ENCODE measurements at regions not wholly inside any gene's neighbourhood (a gene's known extent, or its start where the extent isn't known, plus 50 kb on each side); places are given as distances from the start of the nearest gene placed in this dataset.

DNA sequence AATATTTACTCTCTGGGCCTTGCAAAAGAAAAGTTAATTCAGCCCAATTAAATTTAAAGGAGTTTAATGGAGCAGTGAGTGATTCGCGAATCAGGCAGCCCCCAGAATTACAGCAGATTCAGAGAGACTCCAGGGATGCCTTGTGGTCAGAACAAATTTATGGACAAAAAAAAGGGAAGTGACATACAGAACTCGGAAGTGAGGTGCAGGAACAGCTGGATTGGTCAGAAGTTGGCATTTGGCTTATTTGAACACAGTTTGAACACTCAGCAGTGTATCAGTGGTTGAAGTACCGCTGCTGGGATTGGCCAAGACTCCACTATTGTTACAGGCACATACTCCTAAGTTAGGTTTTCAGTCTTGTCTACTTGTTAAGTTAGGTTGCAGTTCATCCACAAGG lies 145.0 kb upstream of the GAP43 start:
- DNase-seq, result no peak

DNA sequence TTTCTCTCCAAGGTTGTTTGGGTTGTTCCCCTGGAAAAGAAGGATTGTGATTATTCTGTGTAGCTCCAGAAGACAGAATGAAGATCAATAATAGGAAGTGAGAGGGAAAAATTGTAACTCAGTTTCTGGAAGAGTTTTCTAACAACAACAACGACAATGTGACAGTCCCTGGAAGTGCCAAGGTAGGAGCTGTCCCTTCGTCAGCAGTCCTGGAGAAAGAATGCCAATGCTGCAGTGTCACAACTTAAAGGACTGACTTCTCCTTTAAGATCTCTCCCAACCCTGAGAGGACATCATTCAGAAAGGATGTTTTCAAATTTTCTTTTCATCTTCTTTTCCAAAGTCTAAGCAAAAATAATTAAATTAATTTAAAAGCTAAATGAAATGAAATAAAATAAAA lies 136.4 kb upstream of the GAP43 start:
- no peak for DNase-seq

DNA sequence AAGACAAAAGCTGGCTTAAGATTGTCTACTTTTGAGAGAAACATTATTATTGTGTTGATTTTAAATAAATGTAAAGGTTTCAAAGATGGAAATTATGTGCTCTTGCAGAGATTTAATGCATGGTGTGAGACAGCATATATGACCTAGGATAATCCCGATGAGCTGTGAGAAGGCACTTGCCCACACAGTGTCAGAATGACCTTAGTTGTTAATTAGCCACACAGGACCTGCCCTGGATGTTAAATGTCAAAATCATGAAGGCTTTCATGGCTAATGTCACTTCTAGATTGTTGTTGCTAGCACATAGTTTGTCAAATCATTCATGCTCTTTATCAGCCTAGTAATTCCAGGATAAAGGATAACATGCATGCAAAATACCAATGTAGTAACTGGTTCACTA lies 135.3 kb upstream of the GAP43 start:
- DNase-seq, result no peak

DNA sequence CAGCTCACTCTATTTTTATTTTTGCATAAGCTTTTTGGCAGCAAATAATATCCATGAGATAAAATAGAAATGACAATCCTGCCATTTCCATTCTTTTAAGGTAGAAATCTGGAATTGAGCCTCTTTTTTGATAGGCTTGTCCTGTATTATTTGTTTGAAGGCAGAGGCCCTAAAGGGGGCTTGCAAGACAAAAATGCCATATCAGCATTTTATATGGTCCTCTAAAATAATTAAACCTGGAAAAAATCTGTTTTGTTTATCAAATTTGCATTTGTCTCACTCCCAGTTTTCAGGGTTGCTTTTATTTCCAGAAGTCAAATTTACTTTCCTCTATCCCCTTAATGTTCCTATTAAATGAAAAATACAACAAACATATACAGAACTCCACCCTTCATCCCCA lies 134.9 kb upstream of the GAP43 start:
- DNase-seq, result no peak

DNA sequence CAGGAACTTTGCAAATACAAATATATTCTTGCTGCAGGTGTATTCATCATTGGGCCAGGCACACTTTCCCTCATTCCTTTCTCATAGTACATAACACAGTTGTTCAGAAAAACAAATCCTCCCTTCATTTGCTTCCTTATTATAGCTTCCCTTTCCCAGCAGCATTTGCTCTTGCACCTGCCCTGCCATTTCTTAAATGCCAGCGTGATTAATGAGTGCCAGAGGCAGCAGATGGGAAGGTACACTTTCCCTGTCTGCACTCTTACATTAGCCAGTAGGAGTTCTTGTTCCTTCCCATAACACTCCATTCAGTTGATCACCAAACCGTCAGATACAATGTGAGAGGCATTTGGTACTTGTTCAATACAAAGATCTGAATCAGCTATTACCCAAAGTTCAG lies 128.5 kb upstream of the GAP43 start:
- DNase-seq, result no peak

DNA sequence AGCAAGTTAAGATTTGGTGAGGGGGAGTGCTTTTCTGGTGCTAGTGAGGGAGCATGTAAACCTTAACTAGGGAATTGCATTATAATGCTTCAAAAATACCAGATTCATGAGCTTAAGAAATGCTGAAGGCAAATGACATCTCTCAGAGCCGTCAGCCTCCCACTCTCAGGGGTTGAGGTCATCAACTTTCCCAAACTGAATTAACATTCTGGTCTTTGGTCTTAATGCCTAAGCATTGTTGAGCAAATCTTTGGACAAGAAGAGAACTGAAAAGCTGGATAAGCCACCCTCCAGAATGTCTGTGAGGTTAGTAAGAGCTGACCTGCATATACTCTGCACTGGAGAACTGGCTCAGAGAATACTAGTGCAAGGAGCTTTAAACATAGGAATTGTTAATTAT lies 124.9 kb upstream of the GAP43 start:
- no peak for DNase-seq

DNA sequence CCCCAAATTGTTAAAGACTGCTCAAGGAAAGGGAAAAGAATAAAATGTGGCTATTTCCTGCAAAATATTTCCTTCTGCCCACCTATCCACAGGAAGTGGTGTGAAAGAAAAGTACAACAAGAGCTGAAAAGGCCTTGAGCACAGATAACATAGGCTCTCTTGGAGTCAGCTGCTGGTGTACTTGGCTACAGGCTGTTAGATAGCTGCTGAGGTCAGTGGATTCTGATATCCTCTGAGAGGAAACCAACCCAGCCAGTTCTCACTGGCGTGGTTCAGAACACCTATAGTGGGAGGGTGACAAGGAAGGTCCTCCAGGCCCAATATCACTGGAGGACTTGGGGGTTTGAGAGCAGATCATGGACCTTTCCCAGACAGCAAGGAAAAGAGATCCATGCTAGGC lies 124.4 kb upstream of the GAP43 start:
- no peak for DNase-seq

DNA sequence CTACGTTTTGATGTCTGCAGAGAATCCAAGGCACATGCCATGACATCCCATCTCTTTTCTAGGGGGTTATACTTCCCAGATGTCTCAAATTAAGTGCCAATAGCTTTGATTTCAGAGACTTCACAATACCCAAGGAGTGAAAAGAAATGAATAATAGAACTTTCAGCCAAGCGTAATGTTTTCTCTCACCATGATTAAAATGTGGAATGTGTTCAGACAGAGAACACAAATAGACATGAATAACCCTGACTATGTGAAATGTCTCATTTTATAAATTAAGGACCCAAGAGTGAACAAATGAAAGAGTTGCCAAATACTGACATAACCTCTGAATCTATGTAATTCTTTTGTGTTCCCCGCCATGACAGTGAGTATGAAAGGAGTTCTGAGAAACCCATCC lies 123.6 kb upstream of the GAP43 start:
- DNase-seq, result no peak

DNA sequence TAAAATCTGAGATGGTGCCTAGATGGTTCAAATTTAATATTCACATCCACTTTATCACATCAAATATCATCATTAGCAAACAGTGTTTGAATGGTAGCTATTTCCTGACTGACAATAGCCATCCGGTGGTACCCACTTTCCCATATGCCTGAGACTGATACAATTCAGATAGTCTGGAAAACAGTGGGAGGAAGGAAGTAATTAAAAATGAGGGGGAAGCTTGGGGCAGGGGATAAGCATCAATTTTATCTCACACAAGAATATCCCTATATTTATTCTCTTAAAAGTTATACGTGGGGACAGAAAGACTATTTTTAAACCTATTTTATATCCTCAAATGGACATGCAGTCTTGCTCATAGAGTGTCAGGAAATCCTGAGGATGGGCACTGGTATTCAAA lies 122.5 kb upstream of the GAP43 start:
- DNase-seq, result no peak

DNA sequence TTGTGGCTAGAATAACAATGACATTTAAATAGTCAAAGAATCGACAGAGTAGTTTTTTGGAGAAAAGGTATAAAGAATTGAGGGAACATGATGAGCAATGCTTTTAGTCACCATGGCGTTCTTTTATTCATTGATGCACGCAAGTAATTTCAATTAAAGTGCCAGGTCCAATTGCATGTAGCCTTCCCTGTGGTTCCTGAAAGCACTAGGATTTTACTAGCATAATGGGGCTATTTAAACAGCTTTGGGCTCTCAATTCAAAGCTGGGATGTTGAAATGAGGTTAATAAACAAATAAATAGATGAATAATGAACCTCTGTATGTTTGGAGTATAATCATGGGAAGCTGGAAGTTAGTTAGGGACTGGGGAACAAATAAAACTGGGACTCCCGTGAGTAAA lies 121.2 kb upstream of the GAP43 start:
- no peak for DNase-seq

DNA sequence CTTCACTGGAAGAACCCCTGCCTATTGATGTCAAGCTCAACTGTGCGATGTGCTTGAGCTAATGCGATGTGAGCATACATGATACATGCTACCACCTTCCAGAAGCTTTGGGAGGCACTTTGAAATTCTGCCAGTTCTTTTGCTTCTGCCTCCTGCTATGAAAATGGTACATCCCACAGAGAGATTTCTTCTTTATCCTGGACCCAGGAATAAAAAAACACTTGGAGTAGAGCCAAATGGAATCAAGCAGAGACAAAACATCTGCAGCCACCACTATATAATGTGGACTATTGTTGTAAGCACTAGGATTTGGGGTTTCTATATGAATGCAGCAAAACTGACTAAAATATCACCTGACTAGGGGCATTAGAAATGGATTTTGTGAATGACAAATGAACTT lies 119.9 kb upstream of the GAP43 start:
- DNase-seq, result no peak

DNA sequence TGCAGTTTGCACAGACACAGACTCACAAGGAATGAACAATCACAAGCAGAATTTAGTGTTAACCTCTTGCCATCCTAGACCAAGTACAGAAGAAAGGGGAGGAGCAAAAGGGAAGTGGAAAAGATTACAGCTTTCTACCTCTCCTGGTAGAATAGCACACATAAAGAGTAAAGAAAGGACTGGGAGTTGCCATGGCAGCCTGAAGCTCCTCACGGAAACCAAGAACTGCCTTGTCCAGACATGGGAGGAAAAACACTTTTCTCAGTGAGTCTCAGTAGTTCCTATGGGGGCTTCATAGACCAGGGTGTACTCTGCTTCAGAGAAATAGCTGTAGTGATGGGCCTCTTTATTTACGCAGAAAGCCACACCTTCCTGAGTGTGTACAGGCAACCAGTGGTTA lies 114.7 kb upstream of the GAP43 start:
- no peak for DNase-seq

DNA sequence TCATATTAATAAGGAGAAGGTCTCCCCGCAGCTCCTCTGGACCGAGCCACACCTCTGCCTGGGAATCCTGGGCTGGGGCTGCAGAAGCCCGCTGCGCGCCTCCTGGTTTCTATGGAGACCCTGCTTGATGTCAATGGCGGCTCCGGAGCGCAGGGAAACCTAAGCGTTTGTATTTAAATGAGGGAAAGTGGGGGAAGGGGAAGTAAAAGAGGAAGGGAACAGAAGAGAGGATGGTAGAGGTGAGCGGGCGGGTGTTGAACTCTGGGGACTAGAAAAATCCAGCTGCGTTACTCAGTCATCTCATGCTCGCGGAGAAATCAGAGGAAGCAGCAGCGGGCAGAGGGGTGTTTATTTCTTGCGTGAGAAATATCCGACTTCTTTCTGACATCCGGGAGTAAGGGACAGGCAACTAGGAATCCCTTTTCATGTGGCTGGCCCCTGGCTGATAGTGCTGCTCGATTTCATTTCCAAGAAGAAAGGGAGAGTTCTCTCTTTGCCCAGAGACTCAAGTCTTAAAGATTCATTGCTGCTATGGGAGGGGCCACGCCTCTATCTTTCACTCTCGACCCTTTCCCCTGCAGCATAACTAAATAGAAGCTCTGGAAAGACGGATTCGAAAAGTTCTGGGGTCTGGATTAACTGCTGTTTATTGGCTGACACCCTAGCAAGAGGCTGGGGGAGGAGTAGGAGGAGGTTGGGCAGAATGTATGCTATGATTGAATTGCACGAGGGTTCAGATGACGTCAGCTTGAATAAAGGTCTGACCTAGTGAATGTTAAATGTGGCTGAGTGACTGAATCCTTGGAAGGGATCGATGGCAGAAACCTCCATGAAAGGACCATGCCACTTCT lies 110.5 kb upstream of the GAP43 start:
- no peak for DNase-seq

DNA sequence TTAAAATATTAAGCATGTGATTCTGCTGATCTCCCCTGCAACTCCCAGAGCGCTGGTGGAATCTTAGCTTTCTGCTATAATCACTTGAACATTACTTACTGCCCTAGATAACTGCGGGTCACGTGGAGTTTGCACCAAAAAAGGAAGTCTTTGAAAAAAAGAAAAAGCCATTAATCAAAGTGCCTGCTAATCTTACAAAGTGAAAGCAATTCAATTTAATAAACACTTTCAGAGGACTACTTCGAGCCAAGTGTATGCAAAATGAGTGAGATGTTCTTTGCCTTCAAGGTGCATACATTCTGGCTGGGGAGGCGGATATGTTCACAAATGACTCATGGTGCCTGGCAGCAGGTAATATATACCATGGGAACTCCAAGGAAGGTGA lies 109.9 kb upstream of the GAP43 start:
- DNase-seq, result no peak

DNA sequence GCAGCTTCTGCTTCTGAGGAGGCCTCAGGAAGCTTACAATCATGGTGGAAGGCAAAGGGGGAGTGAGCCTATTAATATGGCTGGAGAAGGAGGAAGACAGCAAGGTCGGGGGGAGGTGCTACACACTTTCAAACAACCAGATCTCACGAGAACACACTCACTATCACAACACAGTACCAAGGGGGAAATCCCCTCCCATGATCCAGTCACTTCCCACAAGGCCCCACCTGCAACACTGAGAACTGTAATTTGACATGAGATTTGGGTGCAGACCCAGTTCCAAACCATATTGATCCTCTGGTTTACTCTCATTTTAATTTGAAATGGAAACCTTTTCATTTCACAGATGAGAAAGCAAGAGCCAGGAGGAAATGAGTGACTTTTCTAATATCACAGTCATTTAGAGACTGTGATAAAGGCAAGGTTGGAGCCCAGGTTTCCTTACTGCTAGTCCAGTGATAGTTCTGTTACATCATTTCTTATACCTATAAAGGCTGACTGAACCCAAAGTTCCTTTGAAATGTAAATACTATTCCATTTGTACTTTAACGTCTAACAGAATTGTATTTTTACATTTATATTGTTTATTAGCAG lies 105.8 kb upstream of the GAP43 start:
- DNase-seq, result no peak

DNA sequence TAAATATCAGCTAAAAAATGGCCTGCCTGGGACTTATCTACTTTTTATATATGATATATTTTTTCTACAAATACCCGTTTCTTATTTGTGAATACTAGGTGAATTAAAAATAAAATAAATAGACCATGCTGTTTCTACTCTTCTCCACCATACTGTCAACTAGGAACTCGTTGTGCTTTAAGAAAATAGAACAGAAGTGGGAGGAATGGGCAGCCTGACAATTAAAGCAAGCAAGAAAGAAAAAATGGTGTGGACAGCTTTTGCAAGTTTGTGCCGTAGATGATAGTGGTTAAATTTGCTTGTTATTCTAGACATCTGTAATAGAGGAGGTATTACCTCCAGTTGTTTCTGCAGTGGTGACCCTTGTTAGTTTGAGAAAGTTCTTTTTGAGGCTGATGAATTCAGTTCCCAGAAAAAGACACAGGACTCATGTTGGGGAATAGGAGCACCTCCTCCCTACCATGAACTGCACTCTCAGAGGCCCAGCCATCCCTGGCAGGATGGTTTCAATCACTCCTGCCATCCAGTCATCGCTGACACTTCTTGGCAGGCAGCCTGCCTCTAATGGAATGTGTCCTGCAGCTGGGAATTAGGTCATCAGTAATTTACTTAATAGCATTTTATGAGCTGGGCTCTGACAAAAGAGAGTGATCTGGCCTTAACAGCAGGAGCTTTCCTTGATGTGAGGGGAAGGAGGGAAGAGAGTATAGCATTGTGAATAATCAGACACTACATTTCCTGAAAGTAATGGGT lies 105.0 kb upstream of the GAP43 start:
- no peak for DNase-seq

DNA sequence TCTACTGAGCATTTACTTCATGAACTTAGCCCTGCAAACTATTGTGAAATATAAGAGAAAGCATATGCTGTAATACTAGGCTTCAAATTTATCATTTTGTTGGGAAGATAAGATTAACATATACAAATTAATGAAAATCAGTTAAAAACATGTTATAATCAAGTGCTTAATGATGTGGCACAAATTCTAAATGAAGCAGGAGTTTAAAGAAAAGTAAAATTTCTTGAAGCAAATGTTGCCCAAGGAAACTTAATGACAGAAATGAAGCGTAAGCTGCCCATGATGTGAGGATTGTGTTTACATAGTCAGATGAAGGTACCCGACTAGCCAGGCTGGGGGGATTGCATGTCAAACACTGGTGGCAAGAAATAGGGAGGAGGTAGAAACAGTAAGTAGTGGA lies 103.1 kb upstream of the GAP43 start:
- DNase-seq, result no peak

DNA sequence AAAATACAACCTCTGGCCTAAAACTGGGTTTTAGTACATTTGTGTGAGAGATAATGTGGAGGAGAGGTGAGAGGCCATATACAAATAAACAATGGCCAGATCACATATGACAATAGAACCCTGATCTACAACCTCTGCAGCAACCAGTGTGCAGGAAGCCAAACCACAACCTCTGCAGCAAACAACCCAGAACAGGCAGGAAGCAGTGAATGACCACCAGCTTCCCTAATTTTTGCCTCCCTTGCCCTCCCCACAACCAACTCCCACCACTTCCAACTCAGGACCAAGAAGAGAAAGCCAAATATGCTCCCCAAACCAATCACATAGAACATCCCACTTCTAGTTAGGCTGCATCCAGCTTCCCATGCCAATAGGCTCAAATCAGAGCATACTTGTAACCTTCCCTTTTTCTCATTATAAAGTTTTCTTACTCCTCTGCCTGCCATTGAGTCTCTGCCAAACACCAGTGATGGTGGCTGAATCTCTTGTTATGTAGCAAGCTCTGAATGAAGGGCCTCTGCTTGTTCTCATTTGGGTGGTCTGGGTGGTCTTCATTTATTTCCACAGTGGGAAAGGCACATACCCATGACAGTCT lies 102.6 kb upstream of the GAP43 start:
- no peak for DNase-seq

DNA sequence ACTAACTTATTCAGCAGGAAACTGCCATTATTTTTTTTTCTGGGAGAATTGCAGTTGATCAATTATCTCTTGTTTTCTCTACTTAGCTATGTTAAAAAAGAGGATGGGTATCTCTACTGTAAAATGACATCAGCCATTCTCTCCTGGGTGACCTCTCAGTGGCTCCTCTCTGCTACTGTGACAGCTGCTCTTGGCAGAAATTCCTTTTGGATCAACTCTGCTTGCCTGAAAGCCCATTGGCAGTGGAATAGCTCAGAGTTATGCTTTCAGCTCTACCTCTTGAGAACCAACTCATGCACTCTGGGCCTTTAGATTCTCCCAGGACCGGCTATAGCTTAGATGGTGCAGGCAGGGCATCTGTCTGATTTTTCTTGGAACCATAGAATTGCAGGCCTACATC lies 99.9 kb upstream of the GAP43 start:
- no peak for DNase-seq

DNA sequence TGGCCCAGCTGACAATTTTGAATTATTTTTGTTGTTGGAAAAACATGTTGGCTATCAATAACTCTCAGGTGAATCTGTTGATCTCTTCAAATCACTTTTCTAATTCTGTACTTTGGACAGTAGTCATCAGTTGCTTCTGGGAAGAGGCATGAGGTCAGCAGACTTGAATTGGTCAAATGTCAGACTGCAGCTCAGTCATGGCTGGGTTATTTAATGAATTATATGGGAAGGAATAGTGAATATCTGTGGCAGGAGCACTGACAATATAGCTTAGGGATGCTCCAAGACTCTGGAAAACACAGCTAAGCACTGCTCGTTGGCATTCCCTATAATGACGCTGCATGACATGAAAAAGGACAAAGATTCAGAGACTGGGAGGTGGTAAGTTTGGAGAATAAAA lies 98.8 kb upstream of the GAP43 start:
- DNase-seq, result no peak

DNA sequence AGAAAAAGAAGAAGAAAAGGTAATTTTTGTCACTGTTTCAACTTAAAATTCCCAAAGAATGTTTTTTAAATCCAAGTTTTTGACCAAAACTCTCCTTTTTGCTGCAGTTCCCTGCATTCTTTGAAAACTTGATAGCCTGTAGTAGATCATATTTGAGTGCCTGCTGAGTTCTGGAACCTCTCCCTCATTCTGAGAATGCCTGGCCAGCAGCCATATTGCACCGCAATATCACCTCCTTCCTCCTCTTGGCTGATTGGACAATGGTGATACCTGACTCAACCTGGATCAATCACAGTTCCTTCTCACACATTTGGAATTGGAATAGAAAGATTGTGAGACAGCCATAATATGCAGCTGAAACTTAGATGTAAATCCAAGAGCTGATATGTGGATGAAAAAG lies 97.6 kb upstream of the GAP43 start:
- no peak for DNase-seq

DNA sequence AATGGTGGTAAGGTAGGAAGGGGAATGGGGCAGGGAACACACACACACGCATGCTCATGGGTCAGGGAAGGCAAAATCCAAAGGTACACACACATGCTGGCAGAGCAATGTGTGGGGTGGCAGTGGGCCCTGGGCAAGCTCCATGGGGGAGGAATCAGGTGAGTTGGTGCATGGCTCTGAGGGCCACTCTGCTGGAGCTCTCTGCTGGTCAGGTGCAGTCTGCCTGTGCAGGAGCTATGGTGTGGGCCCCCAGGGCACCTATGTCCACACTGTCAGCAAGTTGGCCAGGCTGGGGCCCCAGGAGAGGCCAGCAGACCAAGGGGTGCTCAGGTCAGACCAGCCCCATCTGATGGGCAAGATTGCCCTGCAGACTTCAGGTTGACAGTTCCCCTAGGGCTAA lies 90.1 kb upstream of the GAP43 start:
- no peak for DNase-seq

DNA sequence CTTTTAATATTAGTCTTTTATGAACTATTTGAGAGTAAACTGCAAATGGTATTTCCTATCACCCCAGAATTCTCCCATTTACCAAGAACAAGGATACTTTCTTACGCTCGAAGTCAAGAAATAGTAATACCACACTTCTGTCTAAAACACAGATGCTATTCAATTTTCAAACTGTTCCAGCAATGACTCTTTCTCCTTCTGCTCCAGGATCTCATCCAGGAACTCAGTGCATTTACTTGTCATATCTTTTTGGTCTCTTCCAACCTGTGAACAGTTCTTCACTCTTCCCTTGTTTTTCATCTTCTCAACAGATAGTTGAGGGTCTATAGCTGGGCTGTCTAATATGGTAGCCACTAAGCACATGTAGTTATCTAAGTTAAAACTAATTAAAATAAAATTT lies 87.1 kb upstream of the GAP43 start:
- no peak for DNase-seq

DNA sequence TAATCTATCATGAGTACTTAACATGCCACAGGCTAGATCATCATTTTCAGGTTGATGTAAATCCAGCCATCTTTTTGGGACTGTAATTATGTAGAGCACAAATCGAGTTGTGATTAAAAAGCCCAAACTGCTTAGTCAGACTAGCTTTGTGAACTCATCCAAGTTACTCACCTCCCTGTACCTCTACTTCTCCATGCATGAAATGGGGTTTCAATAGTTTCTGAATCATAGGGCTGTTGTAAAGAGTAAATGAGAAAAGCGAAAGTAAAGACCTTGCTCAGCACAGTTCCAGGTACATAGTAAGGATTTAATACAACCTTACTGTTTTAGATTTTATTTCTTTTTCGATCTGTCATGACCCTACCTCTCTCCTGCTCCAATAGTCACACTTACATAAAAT lies 85.6 kb upstream of the GAP43 start:
- no peak for DNase-seq
